Esophagus muscularis mucosa (tissue), 4 donors: ENCODE measurements at regions not wholly inside any gene's neighbourhood (a gene's known extent, or its start where the extent isn't known, plus 50 kb on each side); places are given as distances from the start of the nearest gene placed in this dataset.

Experiments used
- DNase-seq: peaks from one replicate; pipeline ENCODE4 v3.0.0-alpha.2; 2017; ENCODE audit errors: extremely low spot score
- H3K27ac ChIP-seq, 4 donors: fragments of 200-600 bp; sonication (generic); replicated peaks in 1 of 4; 1 replicate in 3 of 4; 2 replicates in 1 of 4; pipeline ENCODE4 v1.5.1; 2016 to 2019; ENCODE audit warnings: mild to moderate bottlenecking in 1 of 4
- H3K27me3 ChIP-seq, 4 donors: fragments of 200-600 bp; sonication (generic); one replicate each; pipeline versions ENCODE4 v1.5.1 to v1.6.0; 2016 to 2019
- H3K36me3 ChIP-seq, 4 donors: fragments of 200-600 bp; sonication (generic); one replicate each; pipeline ENCODE4 v1.5.1; 2016 to 2019
- H3K4me1 ChIP-seq, 4 donors: fragments of 200-600 bp; sonication (generic); one replicate each; pipeline ENCODE4 v1.5.1; 2016 to 2019
- H3K4me3 ChIP-seq, 4 donors: fragments of 200-600 bp; sonication (generic); 1 replicate in 2 of 4; 2 replicates in 2 of 4; pipeline ENCODE4 v1.5.1; 2016 to 2019; ENCODE audit warnings: mild to moderate bottlenecking in 4 of 4, moderate library complexity in 1 of 4
- H3K9me3 ChIP-seq, 4 donors: fragments of 200-600 bp; sonication (generic); 1 replicate in 3 of 4; 2 replicates in 1 of 4; pipeline ENCODE4 v1.5.1; 2016 to 2019
- EP300 ChIP-seq: sonication (generic); formaldehyde crosslinking; IDR thresholded peaks from one replicate; pipeline ENCODE4 v1.6.1; 2017; ENCODE audit warnings: antibody characterized with exemption
- POLR2A ChIP-seq: fragments of 450-650 bp; IDR thresholded peaks from one replicate; pipeline ENCODE4 v1.6.1; 2017; ENCODE audit warnings: antibody characterized with exemption, moderate library complexity, mild to moderate bottlenecking, low read depth
- POLR2AphosphoS5 ChIP-seq, 2 donors: sonication (generic); formaldehyde crosslinking; IDR thresholded peaks; one replicate each; pipeline ENCODE4 v1.6.1; 2017; ENCODE audit warnings: antibody characterized with exemption in 2 of 2
- WGBS: methylation state at CpG from one replicate; pipeline ENCODE4 v1.1.5; 2018; 5-methylcytosine and 5-hydroxymethylcytosine counted together
- intact Hi-C: fragments of 100-400 bp; cut with DNase I; formaldehyde crosslinking; loops from one replicate; pipeline ENCODE4 v1.15.1; 2023
- TF ChIP-seq, protein P1 (sequence below), 3 experiments: fragments of 200-600 bp in 2 of 3; fragments of 450-650 bp in 1 of 3; sonication (generic) in 2 of 3; IDR thresholded peaks; one replicate each; pipeline ENCODE4 v1.5.1; 2017 to 2019; ENCODE audit warnings: antibody characterized with exemption in 3 of 3, mild to moderate bottlenecking in 2 of 3, moderate library complexity in 1 of 3

DNA sequence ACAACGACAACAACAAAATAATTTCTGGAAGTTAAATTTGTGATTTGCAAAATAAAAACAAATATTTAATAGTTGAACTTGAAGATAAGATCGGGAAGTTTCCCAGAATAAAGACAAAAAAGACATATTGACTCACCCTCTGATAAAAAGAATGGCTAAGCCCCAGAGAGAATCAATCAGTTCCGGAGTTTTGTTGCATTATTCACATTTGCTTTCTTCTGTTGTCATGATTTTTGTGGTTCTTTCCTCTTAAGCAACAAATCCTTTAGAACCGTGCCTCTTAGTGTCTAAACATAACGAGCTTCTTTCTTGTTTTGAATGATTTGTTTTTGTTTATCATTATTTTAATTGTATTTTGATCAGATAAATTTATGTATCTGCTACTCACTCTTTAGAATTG is 134.9 kb upstream of the ADRA1D start:
- Histone ChIP-seq H3K27ac (no peak overlapping the region), H3K9me3 (no peaks in the 10 kb centered on the region), H3K4me3 (no peak overlapping the region), H3K36me3 (no peaks in the 10 kb centered on the region), H3K4me1 (no peaks in the 10 kb centered on the region), H3K27me3 (no peaks in the 10 kb centered on the region)
- no peak for TF ChIP-seq POLR2A
- TF ChIP-seq, protein P1, sequence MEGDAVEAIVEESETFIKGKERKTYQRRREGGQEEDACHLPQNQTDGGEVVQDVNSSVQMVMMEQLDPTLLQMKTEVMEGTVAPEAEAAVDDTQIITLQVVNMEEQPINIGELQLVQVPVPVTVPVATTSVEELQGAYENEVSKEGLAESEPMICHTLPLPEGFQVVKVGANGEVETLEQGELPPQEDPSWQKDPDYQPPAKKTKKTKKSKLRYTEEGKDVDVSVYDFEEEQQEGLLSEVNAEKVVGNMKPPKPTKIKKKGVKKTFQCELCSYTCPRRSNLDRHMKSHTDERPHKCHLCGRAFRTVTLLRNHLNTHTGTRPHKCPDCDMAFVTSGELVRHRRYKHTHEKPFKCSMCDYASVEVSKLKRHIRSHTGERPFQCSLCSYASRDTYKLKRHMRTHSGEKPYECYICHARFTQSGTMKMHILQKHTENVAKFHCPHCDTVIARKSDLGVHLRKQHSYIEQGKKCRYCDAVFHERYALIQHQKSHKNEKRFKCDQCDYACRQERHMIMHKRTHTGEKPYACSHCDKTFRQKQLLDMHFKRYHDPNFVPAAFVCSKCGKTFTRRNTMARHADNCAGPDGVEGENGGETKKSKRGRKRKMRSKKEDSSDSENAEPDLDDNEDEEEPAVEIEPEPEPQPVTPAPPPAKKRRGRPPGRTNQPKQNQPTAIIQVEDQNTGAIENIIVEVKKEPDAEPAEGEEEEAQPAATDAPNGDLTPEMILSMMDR (IDR thresholded peaks at IDR 0.05), result no peak
- TF ChIP-seq EP300, result no peak
- TF ChIP-seq POLR2AphosphoS5 (IDR thresholded peaks at IDR 0.05), result no peak
- intact Hi-C loops, result no loop called here
- 75% methylated on average over 5 of the region's 5 CpGs for WGBS
- no peak for DNase-seq

DNA sequence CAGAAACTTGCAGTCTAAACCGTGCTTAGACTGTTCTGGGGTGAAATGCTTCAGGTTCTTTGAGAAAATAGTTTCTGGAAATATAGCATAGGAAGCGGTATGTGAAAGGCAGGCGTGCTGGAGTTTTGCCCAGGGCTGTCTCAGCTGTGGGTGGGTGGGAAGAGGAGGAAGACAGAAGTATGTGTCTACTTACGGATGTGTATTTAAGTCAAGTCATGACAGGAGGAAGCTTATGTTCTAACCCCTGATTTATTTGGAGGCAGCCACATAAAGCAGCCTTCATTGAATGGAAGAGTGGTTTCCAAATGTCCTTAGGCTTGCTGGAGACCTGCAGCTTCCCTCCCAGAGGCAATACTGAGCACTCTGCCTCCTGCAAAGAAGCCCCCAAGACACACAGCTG is 126.8 kb upstream of the ADRA1D start:
- 18% methylated on average over 4 of the region's 4 CpGs for WGBS

DNA sequence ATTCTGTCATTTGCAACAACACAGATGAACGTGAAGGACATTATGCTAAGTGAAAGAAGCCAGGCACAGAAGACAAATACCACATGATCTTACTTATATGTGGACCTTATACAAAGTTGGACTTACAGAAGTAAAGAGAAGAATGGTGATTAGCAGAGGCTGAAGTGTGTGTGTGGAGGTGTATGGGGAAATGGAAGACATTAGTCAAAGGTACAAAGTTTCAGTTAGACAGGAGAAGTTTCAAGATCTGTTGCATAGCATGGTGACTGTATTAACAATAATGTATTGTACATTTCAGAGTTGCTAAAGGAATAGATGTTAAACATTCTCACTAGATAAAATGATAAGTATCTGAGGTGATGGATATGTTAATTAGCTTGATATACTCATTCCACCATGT is 124.4 kb upstream of the ADRA1D start:
- WGBS, result 79% methylated on average over 1 of the region's 1 CpG
- Histone ChIP-seq H3K4me1 (no peaks in the 10 kb centered on the region), H3K9me3 (no peaks in the 10 kb centered on the region), H3K4me3 (no peak overlapping the region), H3K36me3 (no peaks in the 10 kb centered on the region), H3K27ac (no peak overlapping the region), H3K27me3 (no peaks in the 10 kb centered on the region)
- intact Hi-C loops, result no loop called here
- TF ChIP-seq POLR2AphosphoS5 (IDR thresholded peaks at IDR 0.05) (no peak), EP300 (no peak), POLR2A (no peak)
- TF ChIP-seq, protein P1 (IDR thresholded peaks at IDR 0.05), result no peak
- DNase-seq, result no peak

More for the DNA sequence above, 126.8 kb upstream of the ADRA1D start:
- Histone ChIP-seq H3K4me1 (no peaks in the 10 kb centered on the region), H3K9me3 (no peaks in the 10 kb centered on the region), H3K36me3 (no peaks in the 10 kb centered on the region), H3K27ac (no peak overlapping the region), H3K27me3 (no peaks in the 10 kb centered on the region), H3K4me3 (no peak overlapping the region)
- TF ChIP-seq EP300, result no peak
- TF ChIP-seq POLR2AphosphoS5 (IDR thresholded peaks at IDR 0.05), result no peak
- TF ChIP-seq, protein P1 (IDR thresholded peaks at IDR 0.05), result no peak
- TF ChIP-seq POLR2A, result no peak
- DNase-seq, result no peak
- intact Hi-C loops, result no loop called here

DNA sequence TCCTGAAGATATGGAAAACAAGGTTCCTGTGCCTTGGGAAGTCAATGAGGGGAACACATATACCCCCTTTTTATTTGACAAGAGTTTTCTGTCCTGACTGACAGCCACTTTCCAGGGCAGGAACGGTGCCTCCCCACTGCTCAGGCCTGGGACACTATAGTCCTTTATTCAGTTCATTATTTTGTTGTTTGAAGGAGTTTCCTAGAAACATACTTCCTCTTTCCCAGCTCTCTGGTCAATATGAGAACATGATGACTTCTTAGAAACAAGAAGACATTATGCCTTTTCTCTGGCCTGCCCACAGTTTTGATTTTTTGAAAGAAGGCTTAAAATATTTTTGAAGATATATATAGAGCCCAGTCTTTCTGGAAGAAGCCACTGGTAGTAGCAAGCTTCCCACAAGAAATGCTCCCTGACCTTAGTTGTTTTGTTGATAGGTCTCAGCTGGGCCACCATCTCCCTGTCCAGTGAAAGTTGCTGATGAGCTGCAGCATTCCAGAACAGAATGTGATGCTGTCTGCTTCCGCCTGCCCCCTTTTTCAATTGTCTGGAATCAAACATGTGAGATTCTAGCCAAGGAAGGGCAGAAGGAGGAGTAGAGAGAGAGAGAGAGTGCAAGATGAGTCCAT is 122.7 kb upstream of the ADRA1D start:
- no peaks in the 10 kb centered on the region for H3K9me3 ChIP-seq
- intact Hi-C loops, result no loop called here
- DNase-seq, result no peak
- H3K27me3 ChIP-seq, result no peaks in the 10 kb centered on the region
- no peak overlapping the region for H3K4me3 ChIP-seq
- no peak overlapping the region for H3K27ac ChIP-seq
- no peaks in the 10 kb centered on the region for H3K36me3 ChIP-seq
- TF ChIP-seq POLR2A, result no peak
- TF ChIP-seq, protein P1 (IDR thresholded peaks at IDR 0.05), result no peak
- TF ChIP-seq POLR2AphosphoS5 (IDR thresholded peaks at IDR 0.05), result no peak
- TF ChIP-seq EP300, result no peak
- 75% methylated on average over 2 of the region's 2 CpGs for WGBS
- no peaks in the 10 kb centered on the region for H3K4me1 ChIP-seq

DNA sequence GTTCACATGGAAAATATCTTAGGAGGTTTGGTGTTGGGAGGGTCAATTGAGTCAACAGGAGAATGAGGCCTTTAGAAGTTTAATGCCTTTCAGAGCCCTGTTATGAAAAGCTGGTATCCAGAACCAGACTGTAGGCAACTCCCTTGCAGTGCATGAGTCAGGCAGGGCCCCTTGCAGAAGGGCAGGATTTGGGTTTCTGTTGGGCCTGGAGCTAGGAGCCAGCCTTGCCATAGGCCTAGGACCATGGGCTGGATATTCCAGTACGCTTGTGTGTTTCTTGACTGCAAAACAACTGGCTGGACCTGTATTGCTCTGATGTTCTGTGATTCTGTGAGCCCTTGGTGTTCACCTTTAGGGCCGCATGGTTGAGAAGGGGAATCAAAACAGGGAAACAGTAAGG is 121.8 kb upstream of the ADRA1D start:
- 93% methylated on average over 2 of the region's 2 CpGs for WGBS
- H3K27me3 ChIP-seq, result no peaks in the 10 kb centered on the region

More for the DNA sequence above, 121.8 kb upstream of the ADRA1D start:
- Histone ChIP-seq H3K27ac (no peak overlapping the region), H3K4me3 (no peak overlapping the region), H3K4me1 (no peaks in the 10 kb centered on the region), H3K9me3 (no peaks in the 10 kb centered on the region), H3K36me3 (no peaks in the 10 kb centered on the region)
- TF ChIP-seq POLR2AphosphoS5 (IDR thresholded peaks at IDR 0.05), result no peak
- TF ChIP-seq EP300, result no peak
- no peak for TF ChIP-seq POLR2A
- TF ChIP-seq, protein P1 (IDR thresholded peaks at IDR 0.05), result no peak
- intact Hi-C loops, result no loop called here
- no peak for DNase-seq
